Endodermal cell (in vitro differentiated cells): ENCODE measurements at regions not wholly inside any gene's neighbourhood (a gene's known extent, or its start where the extent isn't known, plus 50 kb on each side); places are given as distances from the start of the nearest gene placed in this dataset.
"Not testable (repeated sequence)": the region's sequence is repeated elsewhere in the genome, so short reads cannot be mapped to it uniquely, and the experiment has no call there.

Source experiments
- DNase-seq: peaks from one replicate; pipeline ENCODE4 v3.0.0-alpha.2; 2017
- H3K27ac ChIP-seq: 2 replicates; pipeline ENCODE4 v1.5.1; 2013; ENCODE audit warnings: mild to moderate bottlenecking, low read depth, low read length, moderate library complexity
- H3K27me3 ChIP-seq: 2 replicates; pipeline ENCODE4 v1.6.1; 2013; ENCODE audit warnings: mild to moderate bottlenecking, low read length, moderate library complexity; ENCODE audit not compliant: insufficient read depth, control insufficient read depth, poor library complexity, severe bottlenecking
- H3K36me3 ChIP-seq: 2 replicates; pipeline ENCODE4 v1.7.0; 2013; ENCODE audit warnings: mild to moderate bottlenecking, low read length, moderate library complexity; ENCODE audit not compliant: control insufficient read depth, insufficient read depth
- H3K4me1 ChIP-seq: one replicate; pipeline ENCODE4 v1.7.0; 2013; ENCODE audit warnings: low read length; ENCODE audit not compliant: control insufficient read depth, insufficient read depth
- H3K4me3 ChIP-seq: 2 replicates; pipeline ENCODE4 v1.5.1; 2013; ENCODE audit warnings: mild to moderate bottlenecking, low read length, moderate library complexity
- H3K9ac ChIP-seq: 2 replicates; pipeline ENCODE4 v1.6.1; 2013; ENCODE audit warnings: mild to moderate bottlenecking, low read length, moderate library complexity; ENCODE audit not compliant: poor library complexity, severe bottlenecking; ENCODE audit errors: extremely low read depth
- H3K9me3 ChIP-seq: 2 replicates; pipeline ENCODE4 v1.6.1; 2013; ENCODE audit warnings: mild to moderate bottlenecking, low read length, moderate library complexity; ENCODE audit not compliant: control insufficient read depth
- H3K27ac Mint-ChIP-seq: 2 replicates; pipeline ENCODE4 v1.8.0; 2020; ENCODE audit warnings: mixed read lengths
- H3K27me3 Mint-ChIP-seq: 2 replicates; pipeline ENCODE4 v1.8.0; 2021; ENCODE audit warnings: mild to moderate bottlenecking, mixed read lengths; ENCODE audit not compliant: insufficient read depth
- H3K36me3 Mint-ChIP-seq: 2 replicates; pipeline ENCODE4 v1.8.0; 2020; ENCODE audit warnings: low read depth, mixed read lengths
- H3K4me1 Mint-ChIP-seq: 2 replicates; pipeline ENCODE4 v1.8.0; 2020; ENCODE audit warnings: mixed read lengths
- H3K4me3 Mint-ChIP-seq: 2 replicates; pipeline ENCODE4 v1.8.0; 2020; ENCODE audit warnings: mild to moderate bottlenecking, moderate library complexity, mixed read lengths
- H3K9me3 Mint-ChIP-seq: 2 replicates; pipeline ENCODE4 v1.8.0; 2020; ENCODE audit warnings: mild to moderate bottlenecking, mixed read lengths
- CTCF ChIP-seq: fragments of 200-600 bp; sonication (generic); conservative IDR thresholded peaks from 2 replicates; pipeline ENCODE4 v1.5.0; 2021; ENCODE audit warnings: antibody characterized with exemption, mild to moderate bottlenecking
- WGBS, 2 experiments: methylation state at CpG; one replicate each; pipeline versions ENCODE4 v1.1.5 to v1.1.7; 2013; ENCODE audit warnings: missing lambda C conversion rate in 2 of 2, mixed read lengths in 1 of 2; ENCODE audit not compliant: insufficient coverage in 1 of 2, insufficient read length in 1 of 2; 5-methylcytosine and 5-hydroxymethylcytosine counted together

GRCh38 chr7:46047581-46047980 lies 126.5 kb upstream of the IGFBP3 start:
- no peaks in the 10 kb centered on the region for H3K36me3 ChIP-seq
- no peaks in the 10 kb centered on the region for H3K27me3 Mint-ChIP-seq
- H3K9ac ChIP-seq, result no peak overlapping the region
- no peak overlapping the region for H3K27ac ChIP-seq
- TF ChIP-seq CTCF, result no peak
- H3K9me3 Mint-ChIP-seq, result peaks cover 22% of the 10 kb centered on the region
- H3K4me3 Mint-ChIP-seq, result no peak overlapping the region
- peaks cover 9% of the 10 kb centered on the region for H3K9me3 ChIP-seq
- no peak overlapping the region for H3K4me3 ChIP-seq
- H3K36me3 Mint-ChIP-seq, result no peaks in the 10 kb centered on the region
- no peak overlapping the region for H3K27ac Mint-ChIP-seq
- DNase-seq, result no peak
- WGBS, 2 experiments, result 93 to 97% methylated on average over 8 to 9 of the region's 9 CpGs
- H3K27me3 ChIP-seq, result no peaks in the 10 kb centered on the region
- H3K4me1 ChIP-seq, result no peaks in the 10 kb centered on the region
- no peaks in the 10 kb centered on the region for H3K4me1 Mint-ChIP-seq

- H3K9me3 Mint-ChIP-seq, result peaks cover 22% of the 10 kb centered on the region
- WGBS, 2 experiments, result 93 to 96% methylated on average over 4 to 6 of the region's 6 CpGs
- not testable (repeated sequence) for H3K27ac ChIP-seq, H3K27ac Mint-ChIP-seq, H3K36me3 Mint-ChIP-seq, H3K9ac ChIP-seq, H3K4me1 Mint-ChIP-seq, H3K27me3 Mint-ChIP-seq, H3K4me1 ChIP-seq, H3K4me3 Mint-ChIP-seq, H3K9me3 ChIP-seq, H3K27me3 ChIP-seq, DNase-seq, H3K36me3 ChIP-seq, H3K4me3 ChIP-seq
These were observed 122.3 kb upstream of the IGFBP3 start for GRCh38 chr7:46043338-46043737.

- not testable (repeated sequence) for H3K27me3 ChIP-seq, H3K27ac ChIP-seq, H3K36me3 Mint-ChIP-seq, H3K4me3 Mint-ChIP-seq, H3K4me1 Mint-ChIP-seq, H3K27ac Mint-ChIP-seq, H3K27me3 Mint-ChIP-seq, H3K4me1 ChIP-seq, H3K9ac ChIP-seq, H3K36me3 ChIP-seq, H3K9me3 ChIP-seq, DNase-seq, H3K4me3 ChIP-seq
- 100% methylated on average over 1 of the region's 1 CpG; no CpG with 5 or more reads in 1 of the 2 experiments for WGBS, 2 experiments
- H3K9me3 Mint-ChIP-seq, result peaks cover 17% of the 10 kb centered on the region
These were observed 118.7 kb upstream of the IGFBP3 start for GRCh38 chr7:46039813-46040212.

GRCh38 chr7:46035166-46035565 lies 114.1 kb upstream of the IGFBP3 start:
- no peaks in the 10 kb centered on the region for H3K4me1 ChIP-seq
- no peak for DNase-seq
- H3K27ac ChIP-seq, result no peak overlapping the region
- TF ChIP-seq CTCF, result no peak
- Mint-ChIP-seq H3K9me3 (peaks cover 6% of the 10 kb centered on the region), H3K27ac (no peak overlapping the region), H3K36me3 (no peaks in the 10 kb centered on the region), H3K4me3 (no peak overlapping the region), H3K27me3 (no peaks in the 10 kb centered on the region), H3K4me1 (peaks cover 11% of the 10 kb centered on the region)
- no peaks in the 10 kb centered on the region for H3K36me3 ChIP-seq
- WGBS, 2 experiments, result 90% methylated on average over 1 of the region's 1 CpG; no CpG with 5 or more reads in 1 of the 2 experiments
- peaks cover 6% of the 10 kb centered on the region for H3K9me3 ChIP-seq
- H3K27me3 ChIP-seq, result no peaks in the 10 kb centered on the region
- H3K4me3 ChIP-seq, result no peak overlapping the region
- no peak overlapping the region for H3K9ac ChIP-seq
